Activated effector memory CD4-positive, alpha-beta T cell treated with Interleukin-2 at 50 U/mL for 16 hours (primary cell): ENCODE measurements at regions not wholly inside any gene's neighbourhood (a gene's known extent, or its start where the extent isn't known, plus 50 kb on each side); places are given as distances from the start of the nearest gene placed in this dataset.

ENCODE experiments used
- DNase-seq: peaks from one replicate; pipeline ENCODE4 v3.0.0-alpha.2; 2020

DNA sequence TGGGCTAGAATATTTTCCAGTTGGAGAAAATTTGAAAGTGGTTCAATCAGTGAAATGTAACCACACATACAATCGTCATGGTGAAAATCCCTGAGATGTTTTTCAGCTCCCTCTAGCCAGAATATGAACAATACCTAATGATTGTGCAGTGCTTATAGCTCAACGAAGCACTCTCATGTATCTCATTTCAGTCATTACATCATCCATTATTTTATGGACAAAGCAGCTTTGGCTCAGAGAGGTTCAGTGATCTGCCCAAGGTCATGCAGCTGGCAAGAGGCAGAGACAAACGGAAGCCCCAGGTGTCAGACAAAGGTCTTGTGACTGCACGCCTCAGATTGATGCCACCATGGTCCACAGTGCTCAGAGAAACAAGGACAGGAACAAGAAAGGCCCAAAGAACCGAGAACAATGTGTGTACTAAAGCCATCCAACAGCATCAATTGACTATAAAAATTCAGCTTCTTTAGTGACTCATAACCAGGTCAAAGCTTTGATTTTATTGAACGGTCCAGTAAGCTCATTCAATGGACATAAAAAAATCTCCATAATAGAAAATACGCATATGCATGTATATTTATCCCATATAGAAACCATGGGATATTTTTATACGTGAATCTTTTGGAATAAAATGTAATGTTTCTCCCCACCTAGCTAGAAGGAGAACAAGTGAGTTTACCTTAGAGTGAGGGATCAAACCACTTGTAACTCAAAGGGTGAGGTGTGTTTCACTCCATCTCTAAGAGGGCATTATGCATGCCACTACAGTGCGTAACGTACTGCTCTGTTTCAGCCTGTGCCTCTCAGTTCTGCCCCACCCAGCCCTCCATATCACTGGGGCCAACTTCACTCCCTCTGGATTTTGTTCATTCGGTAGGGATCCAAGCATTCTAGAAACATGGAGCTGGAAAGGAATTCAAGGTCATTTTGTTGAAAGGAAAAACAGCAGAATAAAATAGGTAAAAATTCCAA lies 141.8 kb downstream of the GRIN2B start:
- no peak for DNase-seq

DNA sequence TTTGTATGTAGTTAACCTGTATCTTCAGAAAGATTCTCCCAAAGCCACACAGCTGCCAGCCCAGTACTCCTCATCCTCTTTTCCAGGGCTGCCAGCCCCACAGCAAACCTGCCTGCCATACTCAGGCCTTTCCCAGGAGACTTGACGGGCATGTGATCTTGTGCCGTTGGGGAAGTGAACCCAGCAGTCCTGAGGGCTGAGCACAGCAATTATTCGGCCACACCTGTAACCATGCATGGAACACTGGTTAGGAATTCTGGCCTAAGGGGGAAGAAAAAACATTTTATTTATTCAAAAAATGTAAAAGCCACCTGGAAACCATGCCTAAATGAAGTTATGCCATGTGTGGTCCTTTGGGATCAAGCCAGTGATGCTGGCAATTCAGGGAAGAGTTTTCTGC lies 145.3 kb downstream of the GRIN2B start:
- DNase-seq = no peak

DNA sequence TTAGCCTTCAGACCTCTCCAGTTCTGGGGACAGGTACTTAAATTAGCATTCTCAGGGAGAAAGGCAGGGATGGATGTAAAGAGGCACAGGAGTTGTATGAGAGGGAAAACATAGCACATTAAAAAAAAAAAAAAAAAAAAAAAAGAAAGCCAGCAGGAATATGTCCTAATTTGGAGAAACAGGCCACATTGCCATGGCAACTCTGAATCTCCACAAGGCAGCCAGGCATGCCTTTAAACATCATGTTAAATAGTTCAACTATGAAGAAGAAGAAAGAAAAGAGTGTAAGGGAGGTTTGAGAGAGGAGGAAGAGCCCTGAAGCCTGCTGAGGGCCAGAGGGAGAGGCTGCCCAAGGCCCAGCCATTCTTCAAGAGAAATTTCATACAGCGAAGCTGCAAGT lies 145.8 kb downstream of the GRIN2B start:
- no peak for DNase-seq

DNA sequence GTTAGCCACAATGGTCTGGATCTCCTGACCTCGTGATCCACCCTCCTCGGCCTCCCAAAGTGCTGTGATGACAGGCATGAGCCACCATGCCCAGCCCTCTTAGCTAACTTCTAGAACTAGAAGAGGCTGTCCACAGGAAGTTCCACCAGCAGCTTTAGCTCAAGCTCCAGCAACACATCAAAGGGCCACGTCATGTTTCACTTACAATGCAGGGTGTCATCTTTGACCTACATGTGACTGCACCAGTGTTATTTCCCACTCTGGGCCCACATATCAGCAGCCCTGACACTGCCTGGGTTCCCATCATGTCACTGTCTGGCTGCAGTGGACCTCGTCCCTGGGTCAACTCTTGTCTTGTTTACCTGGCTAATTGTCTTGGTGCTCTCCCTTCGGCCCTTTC lies 147.2 kb downstream of the GRIN2B start:
- no peak for DNase-seq

DNA sequence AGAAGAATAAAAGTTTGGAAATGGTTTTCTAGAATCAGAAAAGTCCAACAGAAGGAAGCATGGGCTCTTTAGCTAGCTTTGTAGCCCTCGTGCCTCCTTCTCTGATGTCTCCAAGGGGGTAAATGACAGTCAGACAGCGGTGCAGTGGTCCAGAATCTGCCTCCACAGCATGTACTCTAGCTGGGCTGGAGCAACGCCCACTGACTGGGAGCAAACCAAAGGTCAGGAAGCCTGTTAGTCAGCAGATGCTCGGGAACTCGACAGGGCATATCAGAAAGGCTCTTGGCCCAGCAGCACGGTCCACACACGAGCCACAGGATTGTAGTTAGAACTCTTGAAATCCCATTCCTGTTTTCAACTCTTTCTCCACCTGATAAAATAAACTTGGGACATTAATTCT lies 164.3 kb downstream of the GRIN2B start:
- no peak for DNase-seq

DNA sequence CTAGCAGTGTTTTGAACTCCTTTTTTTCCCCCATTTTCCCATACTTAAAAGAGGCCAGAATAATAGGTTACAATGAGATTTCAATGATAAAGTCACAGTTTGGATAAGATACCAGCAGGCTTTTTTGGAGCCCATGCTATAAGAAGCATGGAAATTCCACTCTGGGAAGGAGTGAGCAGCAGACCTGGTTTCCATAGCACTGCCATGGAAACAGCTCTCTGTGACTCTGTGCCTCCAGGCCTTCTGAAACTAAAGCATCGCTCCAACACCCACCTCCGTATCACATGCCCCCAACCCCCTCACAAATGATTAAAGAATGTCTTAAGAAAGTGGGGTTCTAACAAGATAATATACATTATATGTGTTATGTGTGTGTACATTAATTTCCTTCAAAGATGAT lies 165.0 kb downstream of the GRIN2B start:
- DNase-seq = no peak

DNA sequence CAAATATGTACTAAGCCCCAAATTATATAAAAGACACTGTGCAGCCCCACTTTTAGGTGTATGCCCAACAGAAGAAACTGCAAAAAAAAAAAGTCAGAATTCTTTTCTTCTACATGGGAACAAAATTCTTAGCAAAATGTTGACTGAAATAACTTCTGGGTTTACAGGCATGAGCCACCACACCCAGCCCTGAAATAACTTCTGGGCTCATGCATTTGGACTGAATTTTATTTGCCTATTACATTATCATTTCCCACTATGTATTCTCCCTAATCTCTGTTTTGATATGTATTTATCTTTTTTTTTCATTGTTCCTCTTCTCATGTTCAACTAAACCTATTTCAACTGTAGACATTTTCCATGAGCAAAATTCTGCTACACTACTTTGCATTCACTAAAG lies 169.2 kb downstream of the GRIN2B start:
- DNase-seq = no peak

DNA sequence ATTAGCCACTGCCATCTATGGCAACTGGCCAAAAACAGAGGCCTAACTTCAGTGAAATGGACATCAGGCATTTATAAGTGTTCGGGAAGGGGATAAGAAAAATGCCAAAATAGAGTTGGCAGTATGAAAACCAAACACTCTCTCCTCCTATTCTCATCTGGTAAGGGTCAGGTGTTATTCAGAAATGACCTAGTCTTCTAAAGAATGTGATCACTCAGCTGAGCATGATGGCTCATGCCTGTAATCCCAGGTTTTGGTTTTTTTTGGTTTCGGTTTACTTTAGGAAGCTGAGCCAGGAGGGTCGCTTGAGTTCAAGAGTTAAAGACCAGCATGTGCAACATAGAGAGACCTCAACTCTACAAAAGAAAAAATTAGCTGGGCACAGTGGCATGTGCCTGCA lies 170.3 kb downstream of the GRIN2B start:
- DNase-seq = no peak

DNA sequence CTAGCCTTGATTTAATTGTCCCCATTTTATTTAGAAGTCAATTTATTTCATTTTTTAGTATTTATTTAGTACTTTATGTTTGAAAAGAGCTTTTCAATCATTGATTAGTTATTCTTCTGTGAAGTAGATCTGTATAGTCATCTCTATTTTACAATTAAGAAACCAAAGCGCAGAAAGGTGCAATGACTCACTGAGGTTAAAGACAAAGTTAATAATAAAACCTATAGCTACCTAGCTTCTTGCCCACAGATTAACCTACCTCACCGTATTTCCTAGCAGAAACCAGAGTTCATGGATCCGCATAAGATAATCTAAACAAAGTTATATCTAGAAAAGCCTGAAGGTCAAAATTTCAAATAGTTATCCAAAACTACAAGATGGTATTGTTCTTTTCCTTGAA lies 176.4 kb downstream of the GRIN2B start:
- no peak for DNase-seq

DNA sequence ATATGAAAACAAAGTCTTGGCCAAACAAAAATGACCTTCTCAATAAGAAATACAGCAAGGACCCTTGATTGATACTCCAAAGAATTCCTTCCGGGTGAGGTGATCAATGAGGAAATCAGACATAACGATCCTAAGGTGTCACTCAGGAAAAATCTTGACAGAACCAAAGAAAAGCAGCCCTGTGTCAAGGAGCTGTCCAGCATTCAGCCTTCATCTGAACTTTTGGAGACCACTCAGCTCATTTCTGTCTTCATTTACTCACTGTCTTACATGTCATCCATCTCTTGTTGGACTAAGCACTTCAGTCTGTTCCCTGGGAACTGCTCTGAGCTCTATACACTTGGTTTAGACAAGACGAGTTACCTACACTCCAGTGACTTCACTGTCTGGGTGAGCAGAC lies 179.9 kb downstream of the GRIN2B start:
- no peak for DNase-seq

DNA sequence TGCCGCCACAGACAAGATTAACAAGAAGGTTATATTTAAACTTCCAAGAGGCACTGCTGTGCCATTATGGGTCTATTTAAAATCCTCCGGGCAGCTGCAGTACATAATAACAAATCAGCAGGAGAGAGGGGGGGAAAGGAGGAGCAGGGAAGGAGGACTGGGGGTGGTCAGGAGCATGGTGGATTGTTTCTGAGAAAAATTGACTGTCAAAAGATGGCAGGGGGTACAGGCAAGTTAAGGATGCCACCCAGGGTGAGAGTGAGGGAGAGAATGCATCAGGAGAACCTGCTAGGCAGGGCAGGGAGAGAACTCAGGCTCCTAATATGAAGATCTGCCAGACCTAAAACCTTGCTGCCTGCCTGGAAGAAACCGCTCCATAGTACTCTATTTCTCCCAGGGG lies 181.8 kb downstream of the GRIN2B start:
- no peak for DNase-seq

DNA sequence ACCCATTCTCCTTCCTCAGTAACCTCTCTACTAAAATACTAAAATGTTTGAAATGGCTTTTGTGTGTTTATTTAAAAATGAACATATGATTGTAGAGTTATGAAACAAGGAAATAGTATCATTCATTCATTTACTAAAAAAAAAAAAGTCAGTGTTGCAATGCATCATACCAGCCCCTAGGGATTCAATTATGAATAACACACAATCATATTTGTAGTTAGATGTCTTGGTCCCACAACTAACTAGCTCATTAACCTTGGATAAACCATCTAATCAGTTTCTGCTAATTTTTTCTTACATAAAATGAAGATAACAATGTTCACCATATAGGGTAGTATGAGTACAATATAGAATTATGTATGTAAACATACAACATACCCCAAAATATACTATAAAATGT lies 183.2 kb downstream of the GRIN2B start:
- DNase-seq = no peak

DNA sequence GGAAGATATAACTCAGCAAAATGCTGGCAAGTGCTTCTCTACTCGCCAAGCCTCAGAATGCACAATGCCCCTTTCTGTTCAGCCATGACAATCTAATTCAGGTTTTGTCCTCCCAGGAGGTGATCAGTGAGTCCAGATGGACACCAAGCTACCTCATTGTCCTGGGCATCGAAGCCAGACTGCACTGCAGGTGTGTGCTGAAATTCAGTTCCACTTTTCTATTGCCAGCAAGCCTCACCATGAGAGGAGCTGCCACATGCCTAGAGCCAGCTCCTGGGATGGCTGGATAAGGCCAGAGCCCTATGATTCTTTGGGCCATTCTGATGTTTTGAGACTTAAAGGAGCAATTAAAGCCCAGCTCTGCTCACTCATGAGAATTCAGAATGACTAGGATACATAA lies 186.7 kb downstream of the GRIN2B start:
- DNase-seq = no peak

DNA sequence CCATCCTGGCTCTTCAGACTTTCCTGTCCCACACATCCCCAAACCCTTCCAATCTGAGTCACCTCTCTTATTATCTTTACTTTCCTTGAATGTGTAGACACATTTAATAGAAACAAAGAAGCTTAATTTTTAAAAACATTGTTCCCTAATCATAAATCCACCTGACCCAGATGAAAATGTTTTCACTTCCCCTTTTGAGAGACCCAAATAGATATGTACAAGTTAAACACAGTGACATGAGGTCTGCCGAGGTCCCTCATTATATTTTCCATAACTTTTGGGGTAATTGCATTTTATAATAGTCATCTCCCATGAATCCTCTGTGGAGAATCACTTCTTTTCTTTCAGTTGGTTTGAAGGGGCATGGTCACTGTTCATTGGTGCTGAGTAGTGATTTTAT lies 191.1 kb downstream of the GRIN2B start:
- DNase-seq = no peak

DNA sequence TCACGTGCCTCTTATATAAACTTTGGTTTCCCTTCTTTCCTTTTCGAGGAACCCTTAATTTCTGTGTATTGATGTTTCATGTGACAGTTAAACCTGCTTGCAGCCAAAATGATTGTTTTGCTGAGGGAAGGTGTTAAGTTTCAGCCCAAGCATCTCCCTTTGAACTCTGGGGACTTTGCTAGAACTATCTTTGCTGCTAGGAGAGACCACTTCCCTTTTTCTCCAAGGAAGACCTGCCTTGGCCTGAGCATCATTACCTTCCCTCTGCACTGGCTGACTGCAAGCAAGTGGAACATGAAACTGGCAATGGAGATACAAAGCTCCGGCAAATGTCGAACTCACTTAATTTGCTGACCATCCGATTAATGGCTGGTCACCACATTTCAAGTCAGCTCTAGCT lies 192.8 kb downstream of the GRIN2B start:
- no peak for DNase-seq

DNA sequence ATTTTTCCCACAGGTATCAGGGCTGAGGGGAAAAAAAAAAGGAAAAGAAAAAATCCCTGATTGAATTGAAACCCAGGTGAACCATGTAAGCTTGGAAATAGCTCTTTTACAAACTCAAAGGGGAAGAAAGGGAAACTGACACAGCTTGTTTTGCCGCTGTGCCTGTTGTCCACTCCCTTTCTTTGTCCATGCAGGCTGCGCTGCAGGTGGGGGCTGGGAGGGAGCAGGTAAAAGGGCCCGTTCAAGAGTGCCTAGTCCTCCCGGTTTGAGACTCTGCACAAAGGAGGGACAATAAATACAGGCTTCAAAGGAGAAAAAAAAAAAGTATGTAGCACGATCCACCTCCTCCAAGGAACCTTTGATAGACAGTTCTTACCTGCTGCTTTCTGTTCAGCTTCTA lies 194.8 kb downstream of the GRIN2B start:
- no peak for DNase-seq

DNA sequence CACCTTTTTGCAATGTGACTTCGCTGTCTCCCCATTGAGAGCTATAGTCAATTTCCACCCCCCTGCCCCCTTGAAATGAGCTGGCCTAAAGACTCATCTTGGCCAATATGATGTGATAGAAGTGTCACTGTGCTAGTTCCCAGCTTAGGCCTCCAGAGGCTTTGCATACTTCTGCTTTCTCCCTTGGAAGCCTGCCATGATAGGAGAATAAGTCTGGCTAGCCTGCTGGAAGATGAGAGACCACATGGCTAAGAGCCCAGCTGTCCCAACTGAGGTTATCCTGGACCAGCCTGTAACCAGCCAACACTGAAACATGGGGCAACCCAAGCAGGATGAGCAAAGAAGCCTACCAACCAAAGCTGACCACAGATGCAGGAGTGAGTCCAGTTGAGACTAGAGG lies 196.9 kb downstream of the GRIN2B start:
- DNase-seq = no peak

DNA sequence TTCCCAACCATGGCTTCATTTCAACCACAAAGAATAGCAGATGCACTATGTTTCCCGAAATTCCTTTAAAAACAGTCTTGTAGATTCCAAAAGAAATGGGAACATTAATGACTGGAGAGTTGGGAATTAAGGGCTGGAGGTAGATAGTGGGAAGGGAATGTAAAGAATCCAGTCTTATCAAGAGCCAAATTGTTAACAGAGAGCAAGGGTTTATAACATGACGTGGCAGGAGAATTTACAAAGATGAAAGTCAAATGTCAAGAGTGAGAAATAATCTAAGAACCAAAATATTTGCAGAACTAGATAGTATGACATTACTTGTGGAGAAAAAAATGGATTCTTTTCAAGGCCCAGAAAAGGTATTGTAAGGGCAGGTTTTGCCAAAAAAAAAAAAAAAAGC lies 200.9 kb downstream of the GRIN2B start:
- no peak for DNase-seq

DNA sequence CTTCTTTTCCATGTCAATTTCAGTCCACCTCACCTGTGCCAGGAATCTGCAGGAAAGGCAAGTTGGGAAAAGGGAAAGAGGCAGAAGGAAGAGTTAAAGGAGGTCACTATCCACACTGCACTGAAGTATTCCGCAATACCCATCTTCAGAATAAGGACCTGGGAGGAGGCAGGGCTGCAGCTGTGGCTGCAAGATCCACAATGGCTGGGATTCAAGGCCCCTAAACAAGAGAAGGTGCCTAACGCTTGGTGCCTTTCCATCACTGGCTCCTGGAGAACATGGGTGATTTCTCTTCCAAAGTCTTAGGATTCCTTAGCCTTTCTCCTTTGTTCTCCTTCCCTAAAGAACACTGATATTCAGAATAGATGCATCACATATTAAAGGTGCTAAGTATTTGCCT lies 204.0 kb downstream of the GRIN2B start:
- DNase-seq = no peak

DNA sequence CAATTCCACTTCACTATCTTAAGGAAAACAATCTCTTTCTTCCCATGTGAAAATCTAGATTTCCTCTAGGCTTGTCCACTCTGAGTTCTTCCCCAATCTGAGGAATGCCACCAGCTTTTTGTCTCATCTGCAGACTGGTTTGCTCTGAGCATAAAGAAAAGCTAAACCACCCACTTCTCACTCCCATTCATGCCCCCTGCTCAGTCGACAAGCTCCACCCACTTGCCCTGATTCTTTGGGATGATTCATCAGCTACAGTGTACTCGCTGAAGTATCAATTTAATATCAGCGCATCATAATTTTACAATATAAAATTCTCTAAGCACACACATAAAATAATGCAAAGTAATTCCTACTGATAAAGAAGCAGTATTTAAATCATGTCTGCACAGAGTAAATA lies 209.1 kb downstream of the GRIN2B start:
- no peak for DNase-seq

DNA sequence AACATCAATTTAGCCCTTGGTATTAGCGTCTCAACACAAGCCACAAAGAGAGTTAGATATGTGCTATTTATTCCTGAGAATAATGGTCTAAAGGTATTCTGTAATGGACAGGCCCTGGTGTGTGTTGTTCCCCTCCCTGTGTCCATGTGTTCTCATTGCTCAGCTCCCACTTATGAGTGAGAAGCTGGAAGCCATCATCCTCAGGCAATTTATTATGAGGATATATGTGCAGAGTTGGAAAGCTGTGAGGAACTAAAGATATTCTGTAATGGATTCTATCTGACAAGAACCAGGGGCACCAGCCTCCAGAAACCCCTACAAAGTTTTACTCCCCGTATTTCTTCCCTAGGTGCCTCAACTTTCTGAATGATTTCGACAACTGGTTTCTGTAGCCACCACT lies 210.8 kb downstream of the GRIN2B start:
- DNase-seq = no peak

DNA sequence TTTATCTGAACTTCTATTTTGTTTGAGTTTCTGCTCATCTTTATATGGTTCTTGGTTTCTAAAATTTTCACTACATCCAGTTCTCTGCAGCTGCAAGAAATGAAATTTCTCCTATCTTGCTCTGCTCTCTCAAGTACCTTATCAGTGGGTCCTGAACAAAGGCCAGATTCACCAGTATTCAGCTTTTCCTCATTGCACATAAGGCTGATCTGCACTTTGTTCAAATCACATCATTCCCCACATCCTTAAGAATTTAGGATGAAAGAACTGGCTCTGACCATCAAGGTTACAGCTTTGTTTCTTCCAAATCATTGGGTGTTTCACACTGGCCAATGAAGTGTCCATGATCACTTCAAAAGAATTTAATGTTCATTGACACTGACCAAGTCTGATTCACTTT lies 211.4 kb downstream of the GRIN2B start:
- no peak for DNase-seq

DNA sequence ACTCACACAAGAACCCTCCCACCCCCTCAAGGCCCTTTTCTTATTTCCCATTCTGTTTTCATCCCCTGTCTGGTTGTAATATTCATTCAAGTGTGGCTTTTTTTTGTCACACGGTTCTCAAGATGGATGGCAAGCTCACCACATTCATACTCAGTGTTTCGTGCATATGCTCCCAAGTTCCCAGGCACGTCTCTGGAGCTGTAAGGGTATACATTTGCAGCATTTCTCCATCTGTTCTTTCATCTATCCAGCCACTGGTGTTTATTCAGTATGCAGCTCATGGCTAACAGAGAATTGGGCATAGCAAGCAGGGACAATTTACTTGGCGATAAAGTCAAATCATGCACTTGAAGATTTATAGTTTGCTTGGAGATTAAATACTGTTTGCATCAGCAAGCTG lies 212.1 kb downstream of the GRIN2B start:
- DNase-seq = no peak

DNA sequence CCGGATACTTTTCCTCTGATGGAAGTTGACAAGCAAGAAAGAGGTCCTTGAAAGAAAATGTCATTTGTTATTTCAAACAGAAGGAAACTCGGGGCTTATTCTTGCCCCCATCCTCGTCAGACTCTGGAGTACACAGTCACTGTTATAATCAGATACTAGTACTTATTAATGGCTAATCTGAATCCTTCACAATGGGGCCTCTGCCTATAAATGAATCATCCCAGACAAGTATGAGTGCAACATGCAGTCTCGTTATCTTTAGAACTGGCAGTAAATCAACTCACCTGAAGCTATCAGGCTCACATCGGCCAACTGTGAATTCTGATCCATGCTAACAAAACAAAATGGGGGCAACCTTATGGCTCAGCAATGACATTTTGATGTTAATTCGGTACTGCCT lies 216.7 kb downstream of the GRIN2B start:
- DNase-seq = no peak

DNA sequence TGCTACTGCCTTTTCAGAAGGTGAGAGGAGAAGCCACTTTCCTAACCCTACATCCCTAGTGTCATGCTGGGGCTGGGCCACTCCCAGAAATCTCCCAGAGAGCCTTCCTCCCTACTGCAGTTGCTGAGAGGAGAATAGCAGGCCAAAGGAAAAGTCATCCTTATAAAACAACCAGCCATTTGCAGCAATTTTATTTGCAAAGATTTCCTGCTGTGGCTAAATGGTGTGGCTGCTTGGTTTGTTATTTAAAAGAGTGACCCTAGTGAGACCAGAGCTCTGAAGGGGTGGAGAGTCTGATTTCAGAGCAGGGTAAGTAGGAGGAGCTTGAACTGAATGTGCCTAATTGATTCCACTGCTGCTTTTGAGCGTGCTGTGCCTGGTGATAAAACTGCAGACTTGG lies 232.0 kb downstream of the GRIN2B start:
- no peak for DNase-seq
